ENCODE measurements at regions not wholly inside any gene's neighbourhood (a gene's known extent, or its start where the extent isn't known, plus 50 kb on each side); places are given as distances from the start of the nearest gene placed in this dataset.

DNA sequence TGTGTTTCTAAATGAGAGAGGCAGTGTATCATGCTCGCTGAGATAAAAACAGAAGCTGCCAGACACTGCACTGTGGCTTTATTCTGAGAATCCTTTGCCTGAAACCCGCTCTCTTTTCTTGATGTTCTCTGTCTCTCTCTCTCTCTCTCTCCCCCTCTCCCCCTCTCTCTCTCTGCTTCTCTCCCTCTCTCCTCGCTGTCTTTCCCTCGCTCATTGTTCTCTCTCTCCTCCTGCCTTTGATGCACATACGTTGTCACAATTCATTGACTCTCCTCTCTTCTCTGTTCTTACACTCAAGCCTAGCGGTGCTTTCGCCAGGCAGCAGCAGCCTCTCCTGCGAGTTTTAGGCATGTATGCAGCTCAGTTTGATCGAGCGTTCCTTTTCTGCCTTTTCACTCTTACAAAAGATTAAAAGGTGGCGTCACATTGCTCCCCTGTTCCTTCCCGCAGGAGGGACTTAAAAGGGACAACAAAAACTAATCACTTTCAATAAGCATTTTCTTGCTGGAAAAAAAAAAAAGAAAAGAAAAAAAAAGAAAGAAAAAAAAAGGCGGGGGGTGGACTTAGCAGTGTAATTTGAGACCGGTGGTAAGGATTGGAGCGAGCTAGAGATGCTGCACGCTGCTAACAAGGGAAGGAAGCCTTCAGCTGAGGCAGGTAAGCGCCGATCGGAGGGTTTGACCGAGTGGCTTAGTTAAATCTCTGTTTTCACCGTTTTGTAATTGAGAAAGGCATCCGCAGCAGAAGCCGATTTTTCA is 717.9 kb upstream of the WWC1 start:
- TF ChIP-seq, protein P1, sequence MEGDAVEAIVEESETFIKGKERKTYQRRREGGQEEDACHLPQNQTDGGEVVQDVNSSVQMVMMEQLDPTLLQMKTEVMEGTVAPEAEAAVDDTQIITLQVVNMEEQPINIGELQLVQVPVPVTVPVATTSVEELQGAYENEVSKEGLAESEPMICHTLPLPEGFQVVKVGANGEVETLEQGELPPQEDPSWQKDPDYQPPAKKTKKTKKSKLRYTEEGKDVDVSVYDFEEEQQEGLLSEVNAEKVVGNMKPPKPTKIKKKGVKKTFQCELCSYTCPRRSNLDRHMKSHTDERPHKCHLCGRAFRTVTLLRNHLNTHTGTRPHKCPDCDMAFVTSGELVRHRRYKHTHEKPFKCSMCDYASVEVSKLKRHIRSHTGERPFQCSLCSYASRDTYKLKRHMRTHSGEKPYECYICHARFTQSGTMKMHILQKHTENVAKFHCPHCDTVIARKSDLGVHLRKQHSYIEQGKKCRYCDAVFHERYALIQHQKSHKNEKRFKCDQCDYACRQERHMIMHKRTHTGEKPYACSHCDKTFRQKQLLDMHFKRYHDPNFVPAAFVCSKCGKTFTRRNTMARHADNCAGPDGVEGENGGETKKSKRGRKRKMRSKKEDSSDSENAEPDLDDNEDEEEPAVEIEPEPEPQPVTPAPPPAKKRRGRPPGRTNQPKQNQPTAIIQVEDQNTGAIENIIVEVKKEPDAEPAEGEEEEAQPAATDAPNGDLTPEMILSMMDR (IDR thresholded peaks at IDR 0.05; ENCODE audit: extremely low read depth in 1 of 2, insufficient read depth in 1 of 2, low read depth in 1 of 2, low read length in 2 of 2) = no peak
- no peak for TF ChIP-seq POLR2A (IDR thresholded peaks at IDR 0.05; ENCODE audit: low read depth, low read length)
- TF ChIP-seq POLR2AphosphoS5 (IDR thresholded peaks at IDR 0.05; ENCODE audit: insufficient read depth, low read depth, low read length) = no peak
- no peak for TF ChIP-seq EZH2 (IDR thresholded peaks at IDR 0.05; ENCODE audit: borderline replicate concordance, low read depth, low read length, severe bottlenecking)
- TF ChIP-seq, protein P2, sequence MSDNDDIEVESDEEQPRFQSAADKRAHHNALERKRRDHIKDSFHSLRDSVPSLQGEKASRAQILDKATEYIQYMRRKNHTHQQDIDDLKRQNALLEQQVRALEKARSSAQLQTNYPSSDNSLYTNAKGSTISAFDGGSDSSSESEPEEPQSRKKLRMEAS (IDR thresholded peaks at IDR 0.05; ENCODE audit: insufficient read depth, insufficient read length) = no peak
- TF ChIP-seq JUN (IDR thresholded peaks at IDR 0.05; ENCODE audit: borderline replicate concordance, insufficient read depth, insufficient read length, low read depth) = no peak

All from endothelial cell of umbilical vein (primary cell).